ENCODE measurements at regions not wholly inside any gene's neighbourhood (a gene's known extent, or its start where the extent isn't known, plus 50 kb on each side); places are given as distances from the start of the nearest gene placed in this dataset.

DNA sequence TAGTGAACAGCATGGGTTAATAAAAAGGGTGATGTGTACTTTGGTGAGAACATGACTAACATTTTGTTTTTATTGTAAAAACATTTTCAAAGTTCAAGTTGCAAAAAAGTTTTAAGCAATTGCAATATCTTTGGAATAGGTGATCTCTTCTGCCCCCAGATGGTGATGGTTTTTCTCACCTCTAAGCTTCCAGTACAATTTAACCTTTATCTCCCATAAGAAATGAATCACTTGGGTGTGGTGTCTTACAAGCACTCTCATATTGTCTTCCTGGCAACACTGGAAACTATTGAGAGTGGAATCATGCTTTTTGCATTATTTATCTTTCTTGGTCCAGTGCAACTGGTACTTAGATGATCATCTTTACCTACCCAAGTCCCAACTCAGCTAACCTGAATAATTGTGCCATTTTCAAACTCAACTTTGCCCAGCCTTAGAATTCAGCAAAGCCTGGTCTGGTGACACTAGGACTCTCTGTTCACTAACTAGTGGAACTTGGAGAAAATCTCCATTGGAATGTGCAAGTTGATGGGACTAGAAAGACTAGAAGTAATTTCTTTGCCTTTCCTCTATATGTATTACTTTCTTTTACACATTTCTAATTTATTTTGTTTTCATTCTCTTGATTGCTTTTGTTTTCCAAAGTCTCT lies 964.7 kb upstream of the ZEB2 start:
- TF ChIP-seq, protein P1, sequence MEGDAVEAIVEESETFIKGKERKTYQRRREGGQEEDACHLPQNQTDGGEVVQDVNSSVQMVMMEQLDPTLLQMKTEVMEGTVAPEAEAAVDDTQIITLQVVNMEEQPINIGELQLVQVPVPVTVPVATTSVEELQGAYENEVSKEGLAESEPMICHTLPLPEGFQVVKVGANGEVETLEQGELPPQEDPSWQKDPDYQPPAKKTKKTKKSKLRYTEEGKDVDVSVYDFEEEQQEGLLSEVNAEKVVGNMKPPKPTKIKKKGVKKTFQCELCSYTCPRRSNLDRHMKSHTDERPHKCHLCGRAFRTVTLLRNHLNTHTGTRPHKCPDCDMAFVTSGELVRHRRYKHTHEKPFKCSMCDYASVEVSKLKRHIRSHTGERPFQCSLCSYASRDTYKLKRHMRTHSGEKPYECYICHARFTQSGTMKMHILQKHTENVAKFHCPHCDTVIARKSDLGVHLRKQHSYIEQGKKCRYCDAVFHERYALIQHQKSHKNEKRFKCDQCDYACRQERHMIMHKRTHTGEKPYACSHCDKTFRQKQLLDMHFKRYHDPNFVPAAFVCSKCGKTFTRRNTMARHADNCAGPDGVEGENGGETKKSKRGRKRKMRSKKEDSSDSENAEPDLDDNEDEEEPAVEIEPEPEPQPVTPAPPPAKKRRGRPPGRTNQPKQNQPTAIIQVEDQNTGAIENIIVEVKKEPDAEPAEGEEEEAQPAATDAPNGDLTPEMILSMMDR (IDR thresholded peaks at IDR 0.05) = peak in 1 of 3 experiments; percentile 8
- TF ChIP-seq POLR2A (IDR thresholded peaks at IDR 0.05) = no peak

All from testis (tissue), 2 donors.